Prostate gland (tissue), 2 donors: ENCODE measurements at regions not wholly inside any gene's neighbourhood (a gene's known extent, or its start where the extent isn't known, plus 50 kb on each side); places are given as distances from the start of the nearest gene placed in this dataset.

Experiments used
- DNase-seq: peaks from one replicate; pipeline ENCODE4 v3.0.0-alpha.2; 2019; ENCODE audit warnings: low spot score
- H3K27ac ChIP-seq, 2 donors: fragments of 200-600 bp; sonication (generic); 2 replicates each; pipeline ENCODE4 v1.5.1; 2017 to 2019
- H3K27me3 ChIP-seq: fragments of 200-600 bp; sonication (generic); replicated peaks from 2 replicates; pipeline ENCODE4 v1.5.1; 2019; ENCODE audit not compliant: insufficient read depth
- H3K36me3 ChIP-seq, 2 donors: fragments of 200-600 bp; sonication (generic); 1 replicate in 1 of 2; 2 replicates in 1 of 2; pipeline versions ENCODE4 v1.5.1 to v1.8.1; 2017 to 2019
- H3K4me1 ChIP-seq: fragments of 200-600 bp; sonication (generic); replicated peaks from 2 replicates; pipeline ENCODE4 v1.5.1; 2019
- H3K4me3 ChIP-seq, 2 donors: fragments of 200-600 bp; sonication (generic); 2 replicates each; pipeline ENCODE4 v1.5.1; 2017 to 2019
- H3K9me3 ChIP-seq: fragments of 200-600 bp; sonication (generic); 2 replicates; pipeline ENCODE4 v1.5.1; 2017
- POLR2A ChIP-seq: fragments of 450-650 bp; IDR thresholded peaks from one replicate; pipeline ENCODE4 v1.6.1; 2016; ENCODE audit warnings: antibody characterized with exemption, mild to moderate bottlenecking
- POLR2AphosphoS5 ChIP-seq: sonication (generic); formaldehyde crosslinking; IDR thresholded peaks from one replicate; pipeline ENCODE4 v1.6.1; 2017; ENCODE audit warnings: antibody characterized with exemption
- WGBS: methylation state at CpG from one replicate; pipeline ENCODE4 v1.1.5; 2018; 5-methylcytosine and 5-hydroxymethylcytosine counted together
- intact Hi-C: fragments of 100-400 bp; cut with DNase I; formaldehyde crosslinking; loops from one replicate; pipeline ENCODE4 v1.14.2; 2022
- TF ChIP-seq, protein P1 (sequence below), 4 experiments: fragments of 200-600 bp in 2 of 4; fragments of 450-650 bp in 2 of 4; sonication (generic) in 2 of 4; IDR thresholded peaks; 1 replicate in 3 of 4; 2 replicates in 1 of 4; pipeline ENCODE4 v1.5.1; 2016 to 2019; ENCODE audit warnings: antibody characterized with exemption in 4 of 4, mild to moderate bottlenecking in 2 of 4, moderate library complexity in 2 of 4

DNA sequence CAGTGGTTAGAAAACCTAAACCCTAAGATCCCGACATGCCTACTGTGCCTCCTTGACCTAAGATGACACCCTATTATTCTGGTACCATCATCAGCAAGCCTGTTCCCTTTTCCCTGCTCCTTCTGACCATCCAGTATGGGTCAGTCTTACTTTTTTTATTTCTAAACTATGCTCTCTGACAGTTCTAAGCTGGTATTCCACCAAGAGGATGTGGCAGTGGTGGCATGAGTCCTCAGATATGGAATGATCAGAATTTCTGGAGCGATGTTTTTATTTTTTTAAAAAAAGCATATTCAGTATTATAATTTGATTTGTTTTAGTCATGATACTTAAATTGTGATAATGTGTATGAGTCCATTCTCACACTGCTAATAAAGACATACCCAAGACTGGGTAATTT is 145.9 kb upstream of the LHCGR start:
- Histone ChIP-seq H3K27me3 (no peaks in the 10 kb centered on the region), H3K9me3 (no peaks in the 10 kb centered on the region), H3K27ac (no peak overlapping the region), H3K4me3 (no peak overlapping the region), H3K36me3 (no peaks in the 10 kb centered on the region), H3K4me1 (no peaks in the 10 kb centered on the region)
- WGBS = 93% methylated on average over 2 of the region's 2 CpGs
- TF ChIP-seq POLR2A (no peak), POLR2AphosphoS5 (no peak)
- TF ChIP-seq, protein P1, sequence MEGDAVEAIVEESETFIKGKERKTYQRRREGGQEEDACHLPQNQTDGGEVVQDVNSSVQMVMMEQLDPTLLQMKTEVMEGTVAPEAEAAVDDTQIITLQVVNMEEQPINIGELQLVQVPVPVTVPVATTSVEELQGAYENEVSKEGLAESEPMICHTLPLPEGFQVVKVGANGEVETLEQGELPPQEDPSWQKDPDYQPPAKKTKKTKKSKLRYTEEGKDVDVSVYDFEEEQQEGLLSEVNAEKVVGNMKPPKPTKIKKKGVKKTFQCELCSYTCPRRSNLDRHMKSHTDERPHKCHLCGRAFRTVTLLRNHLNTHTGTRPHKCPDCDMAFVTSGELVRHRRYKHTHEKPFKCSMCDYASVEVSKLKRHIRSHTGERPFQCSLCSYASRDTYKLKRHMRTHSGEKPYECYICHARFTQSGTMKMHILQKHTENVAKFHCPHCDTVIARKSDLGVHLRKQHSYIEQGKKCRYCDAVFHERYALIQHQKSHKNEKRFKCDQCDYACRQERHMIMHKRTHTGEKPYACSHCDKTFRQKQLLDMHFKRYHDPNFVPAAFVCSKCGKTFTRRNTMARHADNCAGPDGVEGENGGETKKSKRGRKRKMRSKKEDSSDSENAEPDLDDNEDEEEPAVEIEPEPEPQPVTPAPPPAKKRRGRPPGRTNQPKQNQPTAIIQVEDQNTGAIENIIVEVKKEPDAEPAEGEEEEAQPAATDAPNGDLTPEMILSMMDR (IDR thresholded peaks at IDR 0.05) = no peak
- intact Hi-C loops = no loop called here
- DNase-seq = no peak

DNA sequence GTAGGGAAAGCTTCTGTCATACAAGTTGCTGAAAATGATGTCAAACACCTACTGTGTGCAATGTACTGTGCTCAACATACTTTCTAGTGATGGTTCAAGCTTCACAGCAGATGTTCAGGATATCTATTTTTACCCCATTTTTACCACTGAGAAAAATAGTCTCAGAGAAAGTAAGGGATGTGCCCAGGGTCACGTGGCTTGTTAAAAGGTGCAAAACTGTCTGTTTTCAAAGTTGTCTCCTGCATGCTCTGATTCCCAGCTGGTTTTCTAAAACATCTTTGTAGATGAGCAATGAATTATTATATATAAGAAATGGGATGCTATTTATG is 145.5 kb upstream of the LHCGR start:
- Histone ChIP-seq H3K9me3 (no peaks in the 10 kb centered on the region), H3K4me3 (no peak overlapping the region), H3K36me3 (no peaks in the 10 kb centered on the region), H3K27ac (no peak overlapping the region), H3K27me3 (no peaks in the 10 kb centered on the region), H3K4me1 (no peaks in the 10 kb centered on the region)
- DNase-seq = no peak
- intact Hi-C loops = no loop called here
- TF ChIP-seq POLR2AphosphoS5 = no peak
- TF ChIP-seq, protein P1 (IDR thresholded peaks at IDR 0.05) = no peak
- no peak for TF ChIP-seq POLR2A
- WGBS = 80% methylated on average over 1 of the region's 1 CpG

DNA sequence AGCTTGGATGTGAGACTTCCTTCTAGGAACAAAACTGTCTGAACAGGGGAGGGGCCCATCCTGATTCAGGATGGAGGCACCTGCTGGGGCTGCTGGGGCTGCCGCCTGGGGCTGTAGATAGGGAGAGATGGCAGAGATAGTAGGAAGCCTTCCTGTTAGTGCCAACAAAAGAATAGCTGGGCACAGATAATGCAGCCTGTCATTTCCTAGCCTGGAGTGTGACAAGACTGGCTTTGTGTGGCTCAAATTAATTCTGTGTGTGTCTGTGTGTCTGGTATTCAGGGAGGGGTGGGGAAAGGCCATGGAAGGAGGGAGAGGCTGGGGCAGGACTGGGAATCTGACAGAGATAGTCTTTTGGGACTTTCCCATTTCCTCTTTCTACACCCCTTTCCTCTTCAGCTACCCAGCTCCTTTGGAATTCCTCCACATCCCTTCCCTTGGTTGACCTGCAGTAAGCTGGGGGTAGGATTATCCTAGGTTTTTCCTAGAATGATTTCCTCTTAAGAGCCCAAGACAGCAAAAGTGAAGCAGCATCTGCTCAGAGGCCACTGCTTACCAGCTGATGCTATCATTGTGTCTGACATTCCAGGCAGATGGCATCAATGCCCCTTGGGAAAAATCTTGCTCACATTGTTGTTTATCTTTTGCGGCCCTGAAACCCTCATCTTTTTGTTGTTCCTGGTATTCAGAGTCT is 144.9 kb upstream of the LHCGR start:
- Histone ChIP-seq H3K4me3 (no peak overlapping the region), H3K36me3 (no peaks in the 10 kb centered on the region), H3K4me1 (no peaks in the 10 kb centered on the region), H3K27me3 (no peaks in the 10 kb centered on the region), H3K27ac (no peak overlapping the region), H3K9me3 (no peaks in the 10 kb centered on the region)
- 38% methylated on average over 2 of the region's 2 CpGs for WGBS
- TF ChIP-seq, protein P1 (IDR thresholded peaks at IDR 0.05) = no peak
- TF ChIP-seq POLR2AphosphoS5 (no peak), POLR2A (no peak)
- intact Hi-C loops = no loop called here
- no peak for DNase-seq

DNA sequence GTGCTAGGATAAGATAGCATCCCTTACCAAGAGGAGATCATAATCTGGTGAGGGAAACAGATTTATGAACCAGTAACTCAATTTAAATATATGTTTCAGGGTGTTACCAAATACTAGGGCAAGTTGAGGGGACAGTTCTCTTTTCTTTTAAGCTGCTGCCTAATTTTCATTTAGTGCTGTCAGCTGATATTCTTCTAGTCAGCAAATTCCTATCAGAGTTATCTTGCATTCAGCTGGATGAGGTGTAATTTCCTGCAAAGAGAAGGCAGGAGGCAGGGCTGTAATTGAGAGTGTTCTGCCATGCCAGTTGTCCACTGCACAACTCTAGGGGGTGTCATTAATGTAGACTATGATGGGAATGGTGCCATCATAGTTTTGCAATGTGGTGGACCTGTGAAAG is 141.3 kb upstream of the LHCGR start:
- Histone ChIP-seq H3K9me3 (no peaks in the 10 kb centered on the region), H3K4me3 (no peak overlapping the region), H3K27me3 (no peaks in the 10 kb centered on the region), H3K27ac (no peak overlapping the region), H3K36me3 (no peaks in the 10 kb centered on the region), H3K4me1 (no peaks in the 10 kb centered on the region)
- DNase-seq = no peak
- intact Hi-C loops = no loop called here
- TF ChIP-seq POLR2A (no peak), POLR2AphosphoS5 (no peak)
- TF ChIP-seq, protein P1 (IDR thresholded peaks at IDR 0.05) = no peak

DNA sequence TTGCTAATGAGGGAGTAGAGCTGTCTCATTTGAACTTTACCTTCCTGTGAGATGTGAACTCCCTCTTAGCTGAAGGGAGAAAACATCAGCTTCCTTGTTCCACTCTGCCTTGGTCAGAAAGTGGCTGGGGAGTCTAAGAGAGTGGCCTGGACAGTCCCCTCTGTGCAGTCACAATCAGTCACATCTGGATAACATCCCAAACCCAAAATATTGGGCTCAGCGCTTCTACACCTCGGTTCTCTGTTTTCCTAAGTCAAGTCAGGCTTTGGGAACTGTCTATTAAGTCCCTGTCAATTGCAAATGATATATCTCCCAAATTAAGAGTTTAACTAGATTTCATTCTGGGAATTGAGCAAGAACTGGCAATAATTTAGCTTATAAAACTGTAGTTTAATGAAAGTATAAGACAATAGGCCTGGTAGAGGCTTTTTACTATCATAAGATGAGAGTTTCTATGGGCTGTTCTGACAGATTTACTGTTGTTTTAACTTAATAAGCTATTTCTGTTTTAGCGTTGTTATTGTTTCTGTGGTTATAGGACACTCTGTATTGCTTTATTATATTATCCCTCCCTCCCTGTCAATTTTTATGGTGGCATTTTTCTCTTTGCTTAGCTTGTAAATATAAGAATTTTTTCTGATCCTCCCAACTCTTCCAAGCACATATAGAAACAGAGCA is 135.1 kb upstream of the LHCGR start:
- intact Hi-C loops = no loop called here
- Histone ChIP-seq H3K27ac (no peak overlapping the region), H3K4me3 (no peak overlapping the region), H3K27me3 (no peaks in the 10 kb centered on the region), H3K9me3 (no peaks in the 10 kb centered on the region), H3K4me1 (no peaks in the 10 kb centered on the region), H3K36me3 (no peaks in the 10 kb centered on the region)
- TF ChIP-seq, protein P1 (IDR thresholded peaks at IDR 0.05) = no peak
- TF ChIP-seq POLR2A (no peak), POLR2AphosphoS5 (no peak)
- no peak for DNase-seq
- 34% methylated on average over 3 of the region's 3 CpGs for WGBS
